Stimulated activated CD4-positive, alpha-beta T cell treated with anti-CD3 and anti-CD28 coated beads, Interleukin-2, amount 100 ng/mL, for 48 hours (primary cell): ENCODE measurements at regions not wholly inside any gene's neighbourhood (a gene's known extent, or its start where the extent isn't known, plus 50 kb on each side); places are given as distances from the start of the nearest gene placed in this dataset.

ENCODE experiments used
- DNase-seq, 2 donors: peaks; one replicate each; pipeline ENCODE4 v3.0.0-alpha.2; 2020

DNA sequence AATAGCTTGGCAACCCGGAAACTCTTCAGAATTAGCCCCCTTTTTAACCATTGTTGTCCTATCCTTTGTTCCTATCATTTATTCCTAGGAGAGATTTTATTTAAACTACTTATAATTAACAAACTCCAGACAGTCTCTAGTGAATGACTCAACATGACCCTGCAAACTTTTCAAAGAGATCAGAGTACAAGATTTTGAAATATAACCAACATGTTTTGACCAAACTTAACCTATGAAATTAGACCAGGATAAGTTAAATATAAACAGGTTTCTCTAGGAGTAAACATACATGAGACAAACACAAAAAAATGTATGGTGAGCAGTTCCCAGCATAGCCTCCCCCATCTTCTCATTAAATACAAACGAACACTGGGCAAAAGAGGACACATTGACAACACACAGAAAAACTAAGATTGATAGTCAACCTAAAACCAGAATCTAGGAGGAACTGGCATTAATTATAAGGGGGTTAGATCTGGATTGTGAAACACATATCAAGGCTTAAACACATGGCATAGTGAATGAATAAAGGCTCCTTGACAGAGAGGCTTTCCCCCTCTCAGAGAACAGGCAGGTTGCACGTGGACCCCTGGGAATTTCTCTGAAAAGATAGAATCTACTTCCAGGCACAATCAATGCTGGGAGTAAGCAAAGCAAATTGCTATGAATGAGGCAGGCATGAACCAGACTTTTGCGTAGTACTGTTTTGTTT, 284.1 kb downstream of the IRS1 start:
- no peak for DNase-seq

DNA sequence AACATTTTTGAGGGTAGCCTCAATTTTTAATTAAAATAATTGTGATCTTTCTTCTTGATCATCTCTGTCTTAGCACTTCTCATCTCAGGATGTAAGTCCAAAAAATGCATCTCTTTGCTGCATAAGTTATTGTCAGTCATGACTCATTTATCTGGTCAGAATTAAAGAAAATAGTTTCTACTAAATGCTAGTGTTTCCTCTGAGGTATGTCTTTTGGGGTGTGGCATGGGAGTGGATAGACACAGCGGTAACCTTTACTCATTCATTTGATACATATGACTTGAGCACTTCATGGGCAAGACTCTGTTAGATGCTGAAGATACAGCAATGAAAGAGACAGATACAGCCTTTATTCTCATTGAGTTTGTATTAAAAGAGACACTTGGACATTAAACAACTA, 284.7 kb downstream of the IRS1 start:
- no peak for DNase-seq

DNA sequence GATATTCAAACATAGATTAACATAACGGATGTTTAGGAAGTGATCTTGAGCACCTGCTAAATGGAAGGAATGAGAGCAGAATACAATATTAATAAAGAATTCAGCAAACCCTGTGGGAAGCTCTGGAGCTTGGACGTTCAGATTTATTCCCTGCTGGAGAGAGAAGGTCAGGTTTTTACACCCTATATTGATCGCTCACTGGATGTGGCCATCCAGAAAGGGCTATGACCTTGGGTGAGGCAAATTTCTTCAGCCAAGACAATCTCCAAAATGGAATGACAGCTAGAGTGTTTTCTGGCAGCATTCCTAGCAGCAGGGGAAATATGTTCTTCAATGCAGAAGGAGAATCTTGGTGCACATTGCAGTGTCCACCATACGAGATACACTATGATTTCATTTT, 288.3 kb downstream of the IRS1 start:
- DNase-seq = no peak

- DNase-seq = no peak
Measured at GRCh38 chr2:226508683-226509082, 290.9 kb downstream of the IRS1 start.

GRCh38 chr2:226508005-226508404, 291.6 kb downstream of the IRS1 start:
- DNase-seq = no peak

DNA sequence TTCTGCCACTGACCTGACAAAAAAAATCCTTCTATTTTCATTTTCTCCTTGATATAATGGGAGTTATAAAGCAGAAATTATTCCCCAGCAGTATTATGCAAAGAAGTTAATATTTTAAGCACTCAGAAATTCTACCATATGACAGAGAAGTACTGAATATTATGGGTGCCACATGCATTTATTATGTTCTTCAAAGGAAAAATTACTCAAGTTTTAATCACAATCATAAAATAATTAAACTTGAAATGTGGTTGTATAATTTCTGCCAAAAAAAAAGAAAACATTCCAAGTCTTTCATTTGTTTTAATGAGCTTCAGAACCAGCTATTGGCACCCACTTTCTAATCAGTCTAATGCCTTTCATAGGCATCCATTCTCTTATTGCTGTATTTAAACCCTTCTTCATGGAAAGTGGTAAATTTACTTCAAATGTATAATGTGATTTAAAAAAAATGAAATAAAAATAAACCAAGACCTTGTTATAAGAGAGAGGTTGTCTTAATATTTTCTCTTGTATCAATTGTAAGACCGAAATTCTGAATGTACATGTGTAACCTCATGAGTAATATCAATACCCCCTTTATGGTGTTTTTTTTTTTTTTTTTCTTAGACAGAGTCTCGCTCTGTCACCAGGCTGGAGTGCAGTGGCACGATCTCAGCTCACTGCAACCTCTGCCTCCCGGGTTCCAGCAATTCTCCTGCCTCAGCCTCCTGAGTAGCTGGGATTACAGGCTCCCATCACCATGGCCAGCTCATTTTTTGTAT, 302.3 kb downstream of the IRS1 start:
- DNase-seq = no peak

GRCh38 chr2:226496273-226496550, 303.4 kb downstream of the IRS1 start:
- DNase-seq = no peak

GRCh38 chr2:226495466-226496272, 304.0 kb downstream of the IRS1 start:
- DNase-seq = no peak

DNA sequence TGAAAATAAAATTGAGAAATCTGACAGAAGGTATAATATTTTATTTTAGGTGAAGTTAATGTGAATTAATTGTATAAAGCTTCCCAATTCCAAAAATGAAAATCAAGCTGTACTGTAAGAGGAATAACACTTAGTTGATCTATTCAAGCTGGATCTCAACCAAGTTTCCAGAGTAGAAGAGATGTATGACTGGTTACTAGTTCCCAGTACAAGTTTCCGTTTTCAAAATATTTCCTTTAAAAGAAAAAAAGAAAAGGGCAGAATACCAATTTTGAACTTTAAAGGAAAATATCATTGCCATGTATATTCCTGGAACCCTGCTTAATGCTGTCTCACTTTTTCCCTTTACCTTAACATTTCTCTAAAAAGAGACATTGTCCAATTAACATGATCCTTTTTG, 308.5 kb downstream of the IRS1 start:
- no peak for DNase-seq

DNA sequence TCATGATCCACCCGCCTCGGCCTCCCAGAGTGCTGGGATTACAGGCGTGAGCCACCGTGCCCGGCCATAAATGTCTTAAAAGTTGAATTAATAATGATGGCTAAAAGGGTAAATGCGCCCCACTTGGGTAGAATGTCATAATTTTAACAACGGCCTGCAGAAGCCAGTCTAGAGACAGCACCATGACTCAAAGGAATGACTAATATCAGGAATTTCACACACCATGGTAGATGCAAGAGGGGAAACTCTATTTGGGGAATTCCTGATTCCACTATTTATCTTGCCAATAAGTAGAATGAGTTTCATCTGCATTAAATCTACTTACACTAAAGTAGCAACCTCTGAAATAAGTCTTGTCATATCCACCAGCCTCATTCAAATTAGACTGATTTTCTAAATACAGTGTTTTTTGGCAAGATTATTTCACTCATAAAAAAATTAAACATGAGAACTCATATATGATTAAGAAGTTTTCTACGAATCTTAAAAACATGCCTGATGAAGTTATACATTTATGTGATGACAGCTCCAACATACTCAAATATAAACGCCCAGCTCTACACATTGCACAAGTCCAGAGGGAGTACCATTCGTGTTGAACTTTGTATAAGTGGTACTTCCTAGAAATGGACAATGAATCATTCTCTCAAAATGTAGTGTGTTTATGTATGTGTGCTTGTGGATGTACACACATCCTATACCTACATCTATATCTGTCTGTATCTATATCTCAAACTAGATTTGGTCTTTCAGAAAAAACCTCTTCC, 309.7 kb downstream of the IRS1 start:
- no peak for DNase-seq

DNA sequence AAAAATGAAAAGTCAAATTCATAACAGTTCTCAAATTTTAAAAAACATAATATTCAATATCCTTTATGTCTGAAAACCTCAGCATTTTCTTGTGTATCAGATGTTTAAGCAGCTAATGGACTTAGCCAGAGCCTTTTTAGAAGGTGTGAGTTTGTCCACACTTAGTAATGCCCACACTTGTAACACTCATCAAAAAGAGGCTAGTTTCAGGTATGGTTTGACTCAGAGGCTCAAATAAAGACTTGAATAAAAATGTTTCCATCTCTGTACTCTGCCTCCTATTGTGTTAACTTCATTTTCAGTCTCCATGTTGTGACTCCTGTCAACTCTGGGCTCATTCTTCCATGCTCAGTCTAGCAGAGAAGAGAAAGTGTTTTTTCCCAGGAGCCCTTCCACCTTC, 311.6 kb downstream of the IRS1 start:
- DNase-seq = no peak

- no peak for DNase-seq
Measured at GRCh38 chr2:226487573-226487972, 312.0 kb downstream of the IRS1 start.

GRCh38 chr2:226483745-226484619, 315.6 kb downstream of the IRS1 start:
- DNase-seq = no peak

DNA sequence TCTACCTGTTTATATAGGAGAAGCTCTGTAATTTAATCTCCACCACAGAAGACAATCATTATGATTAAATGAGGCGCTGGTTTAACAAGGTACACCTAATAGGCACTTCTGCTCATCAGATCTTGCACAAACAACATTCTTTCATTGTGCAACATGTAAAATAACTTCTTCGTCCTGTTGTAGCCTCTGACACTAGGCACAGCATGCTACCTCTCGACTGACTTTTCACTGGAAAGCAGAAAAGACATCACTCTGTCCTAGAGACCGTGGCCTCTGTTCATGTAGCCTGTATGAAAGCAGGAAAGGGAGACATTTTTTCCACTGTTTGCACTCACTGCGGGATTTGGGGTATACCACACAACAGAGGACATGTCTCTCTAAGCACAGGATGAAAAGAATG, 316.5 kb downstream of the IRS1 start:
- no peak for DNase-seq

DNA sequence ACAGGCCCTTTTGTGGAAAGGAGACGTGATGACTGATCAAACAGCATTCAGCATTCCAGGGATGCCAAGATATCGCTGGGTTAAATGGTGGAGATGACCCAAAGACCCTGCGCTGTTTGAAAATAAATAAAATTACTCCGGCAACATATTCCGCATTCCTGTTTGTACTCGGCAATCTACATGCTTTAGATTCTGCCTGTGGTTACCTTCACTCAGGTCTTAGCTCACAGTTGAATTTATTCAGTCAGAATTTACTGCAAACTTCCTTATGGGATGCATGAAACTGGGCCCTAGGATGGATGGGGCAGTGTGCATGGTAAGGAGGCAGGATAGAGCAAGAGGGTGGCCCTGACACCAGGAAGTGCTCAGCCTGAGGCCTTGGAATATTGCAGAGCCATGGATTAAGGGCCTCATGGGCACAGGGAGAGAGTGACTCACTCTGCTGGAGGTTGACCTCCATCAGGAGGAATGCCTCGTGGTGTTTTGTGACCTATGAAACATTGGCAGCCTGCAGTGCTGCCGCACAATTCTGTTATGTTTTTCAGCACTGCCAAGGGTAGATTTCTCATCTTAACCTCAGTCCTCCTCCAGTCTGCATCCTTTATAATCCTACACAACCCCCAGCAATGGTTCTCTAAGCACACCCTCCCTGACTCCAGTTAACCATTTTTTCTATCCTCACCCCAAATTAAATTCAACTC, 321.4 kb downstream of the IRS1 start:
- DNase-seq = no peak

DNA sequence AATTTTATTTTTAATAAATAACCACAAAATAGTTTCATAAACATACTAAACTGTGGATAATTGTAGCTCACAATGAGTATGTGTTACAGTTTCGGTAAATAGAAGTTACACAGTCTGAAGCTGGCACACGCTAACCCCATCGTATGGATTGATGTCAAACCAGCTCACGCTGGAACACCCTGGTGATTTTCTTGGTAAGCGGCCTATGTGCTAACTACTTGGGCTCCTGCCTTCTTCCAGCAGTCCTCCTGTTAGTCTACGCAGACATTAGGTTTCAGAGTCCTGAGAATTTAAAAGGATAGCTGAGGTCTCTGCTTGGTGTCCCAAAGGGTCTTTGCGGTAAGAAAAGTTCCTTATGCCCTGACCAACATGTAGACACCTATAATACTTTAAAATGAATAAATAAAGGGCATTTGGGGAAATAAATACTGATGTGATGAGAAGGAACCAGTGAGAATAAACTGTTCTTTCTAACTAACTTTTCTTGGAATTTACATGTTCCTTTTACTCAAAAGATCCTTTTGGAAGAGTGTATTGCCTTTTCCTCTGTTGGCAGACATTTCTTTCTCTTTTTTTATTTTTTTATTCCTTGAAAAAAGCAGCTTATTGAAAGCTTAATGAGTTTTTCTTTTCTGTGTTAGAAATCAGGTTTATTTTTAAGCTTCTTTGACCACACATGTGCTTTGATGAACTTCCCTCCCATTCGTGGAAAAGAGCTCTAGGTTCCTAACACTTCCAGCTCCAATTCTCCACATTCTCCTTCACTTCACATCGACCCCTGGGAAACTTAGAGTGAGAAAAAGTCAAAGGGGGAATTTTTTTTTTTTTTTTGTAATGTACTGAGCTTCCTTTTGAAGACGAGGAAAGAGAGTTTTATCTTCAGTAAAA, 322.2 kb downstream of the IRS1 start:
- DNase-seq = no peak

DNA sequence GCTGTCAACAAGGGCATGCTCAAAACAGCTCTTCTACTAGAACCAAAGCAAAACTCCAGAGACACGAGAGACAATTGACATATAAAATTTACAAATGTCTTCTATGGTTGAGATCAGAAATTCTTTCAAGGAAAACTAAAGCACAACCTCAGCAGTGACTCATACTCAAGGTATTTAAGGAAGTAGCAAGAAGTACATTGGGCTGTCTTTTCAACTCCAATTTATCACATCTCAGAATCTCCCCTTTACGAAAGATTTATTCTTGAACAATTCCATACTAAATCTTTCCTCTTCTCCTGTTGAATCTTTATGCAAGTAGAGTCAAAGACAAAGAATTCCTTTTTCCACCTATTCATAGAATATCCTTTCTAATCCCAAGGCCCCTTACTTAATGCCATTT, 324.0 kb downstream of the IRS1 start:
- no peak for DNase-seq

DNA sequence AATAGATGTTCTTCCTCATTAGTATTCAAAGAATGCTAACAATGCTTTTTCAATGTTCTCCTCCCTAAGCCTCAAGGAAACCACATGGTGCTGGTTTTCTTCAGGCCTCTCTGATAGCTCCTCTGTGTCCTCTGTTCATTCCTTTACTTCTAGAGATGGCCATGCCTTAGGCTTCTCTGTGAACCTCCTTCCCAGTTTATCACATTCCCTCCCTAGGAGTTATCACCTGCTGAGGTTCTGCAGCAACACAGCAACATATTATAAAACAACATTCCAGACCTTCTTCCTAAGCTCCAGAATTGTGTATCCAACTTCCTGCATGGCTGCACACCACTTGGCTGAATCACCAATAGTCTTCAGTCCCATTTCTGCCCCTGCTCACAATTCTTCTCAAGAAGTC, 325.5 kb downstream of the IRS1 start:
- no peak for DNase-seq

GRCh38 chr2:226471987-226472470, 327.6 kb downstream of the IRS1 start:
- no peak for DNase-seq

- no peak for DNase-seq
Measured at GRCh38 chr2:226467633-226468032, 332.0 kb downstream of the IRS1 start.
